ENCODE measurements at regions not wholly inside any gene's neighbourhood (a gene's known extent, or its start where the extent isn't known, plus 50 kb on each side); places are given as distances from the start of the nearest gene placed in this dataset.

DNA sequence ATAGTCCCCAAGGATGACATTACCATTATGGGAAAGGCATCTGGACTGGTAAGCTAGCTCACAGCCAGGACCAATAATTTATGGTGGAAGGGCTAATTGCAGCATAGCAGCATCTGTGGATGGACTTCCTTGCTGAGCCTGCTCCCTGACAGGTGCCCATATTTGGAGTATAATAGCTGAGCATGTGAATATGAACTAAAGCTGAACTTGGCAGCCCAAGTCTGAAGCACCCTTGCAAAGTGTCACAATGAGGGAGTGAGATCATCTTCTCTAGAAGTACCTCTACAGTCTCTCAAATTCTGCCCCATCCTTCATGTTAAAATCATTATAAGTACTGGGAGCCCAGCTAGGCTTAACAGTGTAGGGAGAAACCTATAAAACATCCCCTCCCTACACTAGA lies 128.2 kb upstream of the INPP4B start:
- DNase-seq: no peak

DNA sequence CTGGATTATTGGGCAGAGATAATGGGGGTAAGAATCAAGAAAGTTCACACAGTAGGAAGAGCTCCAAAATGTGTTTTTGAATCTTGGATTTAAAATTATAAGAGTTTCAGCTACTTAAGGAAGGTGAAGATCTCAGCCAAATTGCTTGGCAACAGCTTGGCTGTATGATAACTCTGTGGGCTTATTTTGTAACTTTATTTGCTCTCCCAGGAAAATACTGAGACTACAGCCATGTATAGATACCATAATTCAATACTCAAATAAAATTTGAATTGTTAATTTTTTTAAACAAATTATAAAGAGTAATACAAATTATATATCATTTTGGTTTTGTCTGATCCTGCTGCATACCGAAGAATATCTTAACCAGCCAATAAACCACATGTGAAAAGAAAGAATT lies 129.5 kb upstream of the INPP4B start:
- DNase-seq: no peak

DNA sequence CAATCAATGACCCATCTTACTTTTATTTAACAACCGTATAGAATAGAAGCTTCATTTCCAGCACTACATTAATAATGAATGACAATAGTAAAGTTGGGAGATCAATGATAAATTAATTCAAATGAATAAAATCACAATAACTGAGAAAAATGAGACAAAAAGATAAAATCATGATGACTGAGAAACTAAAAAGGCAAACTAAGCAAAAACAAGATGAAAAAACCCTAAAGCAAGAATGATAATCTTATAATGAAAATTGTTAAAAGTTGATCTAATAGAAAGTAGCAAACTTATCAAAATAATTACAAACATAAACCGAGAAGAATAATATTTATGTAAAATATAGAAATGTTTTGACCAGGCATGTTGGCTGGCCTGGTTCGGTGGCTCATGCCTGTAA lies 130.4 kb upstream of the INPP4B start:
- no peak for DNase-seq

DNA sequence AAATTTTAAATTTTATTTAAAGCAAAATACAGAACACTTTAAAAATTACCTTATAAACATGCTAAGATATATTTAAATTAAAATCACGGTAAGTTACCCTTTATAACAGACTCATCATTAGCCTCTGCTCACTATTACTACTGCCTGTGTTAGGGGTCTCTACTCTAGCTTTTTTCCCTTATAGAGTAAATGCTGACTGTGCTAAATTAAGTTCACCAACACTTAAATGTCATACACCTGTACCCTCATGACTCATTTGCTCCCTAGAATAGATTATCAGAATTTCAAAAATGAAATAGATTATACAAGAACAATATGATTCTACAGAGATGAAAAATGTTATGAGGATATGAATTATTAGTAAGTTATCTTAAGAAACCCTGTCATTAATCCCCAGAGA lies 131.1 kb upstream of the INPP4B start:
- no peak for DNase-seq

DNA sequence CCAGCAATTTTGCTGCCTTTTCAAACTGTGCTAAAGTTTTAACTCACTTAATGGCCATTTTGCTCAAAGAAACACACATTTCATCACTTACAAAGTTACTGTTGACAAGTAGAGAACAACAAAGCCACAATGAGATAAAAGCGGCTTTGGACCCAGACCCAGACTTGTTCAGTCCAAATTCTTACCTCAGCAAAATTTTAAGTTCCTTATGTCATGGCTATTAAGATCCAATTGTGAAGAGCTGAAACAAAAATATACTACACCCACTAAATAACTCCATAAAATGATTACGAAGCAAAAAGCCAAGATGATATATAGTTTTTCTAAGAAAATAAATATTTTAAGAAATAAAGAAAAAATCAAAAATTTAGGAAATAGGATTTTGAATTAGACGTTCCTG lies 137.0 kb upstream of the INPP4B start:
- DNase-seq: no peak

DNA sequence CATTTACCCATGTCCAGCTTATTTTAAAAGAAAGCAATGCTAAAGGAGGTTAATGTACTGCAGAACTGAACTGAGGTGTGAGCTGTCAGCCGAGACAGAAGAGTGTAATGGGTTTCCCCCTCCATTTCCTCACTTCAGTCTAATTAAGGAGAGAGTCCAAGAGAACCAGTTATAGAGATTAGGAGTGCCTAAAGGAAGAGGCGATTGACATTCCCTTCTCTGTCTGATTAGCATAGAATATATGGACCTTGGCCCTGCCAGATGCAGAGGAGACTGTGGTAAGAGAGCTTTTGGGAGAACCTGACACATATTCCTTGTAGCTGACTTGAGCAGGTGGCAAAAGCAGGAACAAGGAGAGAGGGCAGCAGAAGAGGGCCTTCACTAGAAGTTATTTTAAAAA lies 137.5 kb upstream of the INPP4B start:
- DNase-seq: no peak

DNA sequence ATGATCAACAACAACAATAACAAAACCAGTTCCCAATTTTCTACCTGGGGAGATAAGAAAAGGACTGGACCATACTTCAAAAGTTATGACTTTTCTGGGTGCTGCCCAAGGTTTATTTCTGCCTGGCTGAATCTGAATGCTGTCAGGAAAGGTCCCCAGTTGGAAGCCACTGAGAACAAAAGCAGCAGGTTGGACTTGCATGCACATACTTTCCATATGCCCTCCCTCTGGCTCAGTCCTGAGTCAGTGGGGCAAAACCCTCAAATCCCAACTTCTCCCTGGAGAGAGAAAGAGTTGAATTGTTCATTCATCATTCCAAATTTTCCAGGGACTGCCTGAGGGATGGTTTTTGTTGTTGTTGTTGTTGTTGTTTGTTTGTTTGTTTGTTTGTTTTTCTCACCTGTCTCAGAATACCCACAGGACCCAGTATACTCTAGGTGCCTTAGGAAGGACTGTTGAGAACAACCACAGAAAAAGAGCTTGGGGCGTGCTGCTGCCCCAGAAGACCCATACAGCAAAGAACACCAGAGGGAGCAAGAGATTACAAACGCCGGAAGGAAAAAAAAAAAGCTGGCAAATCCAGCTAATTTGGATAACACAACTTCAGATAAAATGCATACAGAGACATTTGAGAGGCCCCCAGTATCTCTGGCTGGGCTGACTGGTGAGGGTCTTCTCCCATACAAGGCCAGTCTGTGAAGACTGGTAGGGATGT lies 138.9 kb upstream of the INPP4B start:
- no peak for DNase-seq

DNA sequence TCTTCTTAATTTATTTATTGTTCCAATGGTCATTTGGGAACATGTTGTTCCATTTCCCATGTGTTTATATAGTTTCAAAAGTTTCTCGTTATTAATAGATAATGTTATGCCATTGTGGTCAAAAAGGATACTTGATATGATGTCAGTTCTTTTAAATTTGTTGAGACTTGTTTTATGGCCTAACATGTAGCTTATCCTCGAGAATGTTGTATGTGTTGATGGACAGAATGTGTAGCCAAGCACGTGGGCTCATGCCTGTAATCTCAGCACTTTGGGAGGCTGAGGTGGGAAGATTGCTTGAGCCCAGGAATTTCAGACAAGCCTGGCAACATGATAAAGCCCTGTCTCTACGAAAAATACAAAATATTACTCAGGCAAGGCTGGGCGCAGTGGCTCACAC lies 168.5 kb upstream of the USP38 start:
- DNase-seq: no peak

DNA sequence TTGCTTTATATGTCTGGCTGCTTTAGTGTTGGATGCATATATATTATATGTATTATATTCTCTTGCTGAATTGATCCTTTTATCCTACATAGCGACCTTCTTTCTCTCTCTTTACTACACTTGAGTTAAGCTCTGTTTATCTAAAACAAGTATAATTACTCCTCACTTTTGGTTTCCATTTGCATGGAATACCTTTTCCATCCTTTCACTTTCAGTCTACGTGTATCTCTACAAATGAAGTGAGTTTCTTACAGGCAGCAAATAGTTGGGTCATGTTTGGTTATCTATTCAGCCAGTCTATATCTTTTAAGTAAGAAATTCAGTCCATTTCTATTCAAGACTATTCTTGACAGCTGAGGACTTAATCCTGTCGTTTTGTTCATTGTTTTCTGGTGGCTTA lies 167.5 kb upstream of the USP38 start:
- no peak for DNase-seq

DNA sequence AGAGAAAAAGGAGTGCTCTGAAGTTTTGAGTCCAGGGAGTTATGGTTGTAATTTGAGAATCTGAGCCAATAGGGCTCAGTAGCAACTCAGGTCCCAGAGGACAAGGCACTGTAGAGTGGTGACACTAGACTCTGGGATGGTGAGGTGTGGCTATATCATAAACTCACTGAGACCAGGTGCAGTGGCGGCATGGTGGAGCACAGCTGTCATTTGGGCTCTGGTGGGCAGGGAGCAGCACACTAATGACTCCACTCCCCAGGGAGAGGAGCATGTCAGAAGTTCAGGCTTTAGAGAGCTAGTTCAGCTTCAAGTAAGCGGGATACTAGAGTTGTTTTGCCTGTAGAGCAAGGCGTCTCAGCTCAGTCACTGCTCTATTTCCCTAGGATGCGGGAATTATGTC lies 165.4 kb upstream of the USP38 start:
- no peak for DNase-seq

DNA sequence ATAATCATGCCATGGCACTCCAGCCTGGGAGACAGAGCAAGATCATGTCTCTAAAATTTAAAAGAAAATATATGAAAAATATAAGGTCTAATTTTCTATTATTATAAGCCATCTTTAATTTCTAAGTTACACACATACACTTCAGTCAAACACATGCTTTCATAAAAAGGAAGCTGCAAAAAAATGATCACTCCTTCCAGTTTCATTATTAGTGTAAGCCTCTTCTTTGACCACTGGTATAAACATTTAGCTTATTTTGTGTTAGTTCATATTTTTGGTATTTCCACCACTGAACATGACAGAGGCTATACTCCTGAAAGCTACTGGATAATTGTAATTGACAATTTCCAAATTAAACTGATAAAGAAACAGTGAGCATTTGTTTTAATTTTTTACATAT lies 163.3 kb upstream of the USP38 start:
- DNase-seq: peak; percentile 16

DNA sequence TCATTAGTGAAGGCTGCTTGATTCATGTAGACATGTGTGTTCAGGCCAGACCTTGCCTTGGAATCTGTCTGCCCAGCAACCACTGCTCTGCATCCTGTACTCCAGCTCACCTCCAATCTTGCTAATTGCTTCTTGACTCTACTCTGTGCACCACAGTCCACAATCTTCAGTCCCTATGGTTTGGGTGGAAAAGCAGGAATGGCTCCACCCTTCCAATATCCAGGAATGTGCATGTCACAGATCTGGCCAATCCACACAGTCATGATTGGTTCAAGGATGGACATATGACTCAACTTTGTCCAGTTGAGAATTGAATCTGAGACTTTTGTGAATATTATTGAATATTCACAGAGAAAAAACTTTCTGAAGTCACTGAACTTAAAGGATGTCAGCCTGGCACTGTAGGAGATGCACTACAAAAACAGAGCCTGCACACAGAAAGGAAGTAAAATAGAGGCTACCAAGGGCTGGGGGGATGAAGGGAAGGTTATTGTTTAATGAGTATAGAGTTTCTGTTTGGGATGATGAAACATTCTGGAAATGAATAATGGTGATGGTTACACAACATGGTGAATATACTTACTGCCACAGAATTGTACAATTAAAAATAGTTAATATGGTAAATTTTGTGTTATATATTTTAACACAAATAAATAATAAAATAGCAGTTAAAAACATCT lies 161.3 kb upstream of the USP38 start:
- DNase-seq: peak; percentile 39

DNA sequence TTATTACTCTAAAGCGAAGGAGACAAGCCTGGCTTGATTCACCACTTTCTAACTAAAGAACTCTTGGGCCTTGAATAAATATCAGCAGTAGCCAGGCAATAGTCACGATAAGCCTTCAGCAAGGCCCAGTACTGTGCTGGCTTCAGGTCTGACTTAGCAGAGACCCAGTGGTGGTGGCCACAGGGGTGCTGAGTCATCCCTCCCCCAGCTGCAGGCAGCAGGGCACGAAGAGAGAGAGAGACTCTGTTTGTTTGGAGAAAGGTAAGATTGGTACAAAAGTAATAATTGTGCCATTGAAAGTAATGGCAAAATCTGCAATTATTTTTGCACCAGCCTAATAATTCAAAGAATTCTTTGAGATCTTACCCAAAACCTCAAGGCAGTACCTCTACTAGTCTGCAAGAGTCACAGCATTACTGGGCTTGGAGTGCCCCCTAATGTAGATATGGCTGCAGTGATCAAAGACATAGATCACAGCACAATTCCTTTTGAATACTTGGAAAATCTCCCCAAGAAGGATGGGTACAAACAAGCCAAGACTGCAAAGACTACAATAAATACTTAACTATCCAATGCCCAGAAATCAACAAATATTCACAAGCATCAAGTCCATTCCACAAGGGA lies 159.5 kb upstream of the USP38 start:
- DNase-seq: peak; percentile 20

DNA sequence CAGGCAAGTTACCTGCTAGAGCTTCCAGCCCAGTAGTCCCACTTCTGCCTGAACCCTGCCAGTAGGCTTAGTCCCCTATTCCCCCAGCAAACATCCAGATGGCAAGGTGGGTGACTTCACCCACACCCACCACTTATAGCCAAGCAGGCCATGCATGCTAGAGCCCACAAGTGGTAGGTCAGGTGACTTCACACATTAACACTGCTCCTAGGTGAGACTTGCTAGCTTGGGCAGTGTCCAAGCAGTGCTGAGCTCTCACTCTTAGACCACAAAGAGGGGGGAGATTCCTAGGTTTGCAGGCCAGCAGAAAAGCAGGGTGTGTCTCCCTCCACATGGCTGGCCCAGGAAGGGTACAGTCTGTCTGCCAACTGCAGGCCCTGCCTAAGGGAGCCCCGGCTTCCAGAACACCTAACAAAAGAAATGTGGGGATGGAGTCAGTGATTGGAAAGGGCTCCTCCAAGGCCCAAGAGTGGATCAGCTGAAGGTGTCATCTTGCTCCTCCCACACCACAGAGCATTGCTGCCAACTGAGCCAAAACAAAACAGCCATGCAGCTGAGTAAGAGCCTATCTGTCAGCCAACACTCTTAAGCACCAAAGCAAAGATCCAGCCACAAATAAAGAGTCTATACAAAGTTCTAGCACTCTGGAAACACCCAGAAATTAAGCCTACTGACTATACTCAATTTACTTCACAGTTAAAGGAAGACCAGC lies 158.1 kb upstream of the USP38 start:
- DNase-seq: no peak

DNA sequence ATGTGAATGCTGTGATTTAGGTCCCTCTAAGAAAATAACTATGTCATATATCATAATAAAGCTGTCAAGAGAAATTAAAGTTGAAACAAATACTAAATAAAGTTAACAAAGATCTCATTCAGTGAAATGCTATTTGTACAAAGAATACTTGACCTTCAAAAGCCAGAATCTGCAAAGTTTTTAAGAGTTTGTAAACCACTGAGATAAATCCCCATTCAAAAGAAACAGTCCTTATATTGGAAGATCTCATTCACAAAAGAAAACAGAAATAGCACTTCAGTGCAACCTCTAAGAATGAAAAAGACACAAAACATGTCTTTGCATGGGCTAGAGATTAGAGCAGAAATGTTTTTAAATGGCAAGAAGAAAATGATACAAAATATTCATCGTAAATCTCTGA lies 149.1 kb upstream of the USP38 start:
- no peak for DNase-seq

DNA sequence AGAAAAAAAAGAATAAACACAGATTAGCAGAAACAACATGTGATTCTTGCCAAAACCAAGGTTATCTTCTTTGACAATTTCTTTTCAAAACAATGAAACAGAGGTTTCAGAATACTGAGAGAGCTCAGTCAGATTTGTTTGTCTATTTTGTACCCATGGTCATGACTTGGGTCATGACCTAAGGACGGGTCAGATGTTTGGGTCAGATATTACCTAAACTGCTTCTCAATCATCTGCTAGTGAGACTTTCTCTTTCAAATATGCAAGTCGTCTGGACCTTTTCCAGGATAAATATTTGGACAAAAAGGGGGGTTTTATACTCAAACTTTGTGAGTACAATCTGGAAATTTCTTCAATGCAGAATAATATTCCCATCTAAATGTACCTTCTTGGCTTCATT lies 148.3 kb upstream of the USP38 start:
- no peak for DNase-seq

DNA sequence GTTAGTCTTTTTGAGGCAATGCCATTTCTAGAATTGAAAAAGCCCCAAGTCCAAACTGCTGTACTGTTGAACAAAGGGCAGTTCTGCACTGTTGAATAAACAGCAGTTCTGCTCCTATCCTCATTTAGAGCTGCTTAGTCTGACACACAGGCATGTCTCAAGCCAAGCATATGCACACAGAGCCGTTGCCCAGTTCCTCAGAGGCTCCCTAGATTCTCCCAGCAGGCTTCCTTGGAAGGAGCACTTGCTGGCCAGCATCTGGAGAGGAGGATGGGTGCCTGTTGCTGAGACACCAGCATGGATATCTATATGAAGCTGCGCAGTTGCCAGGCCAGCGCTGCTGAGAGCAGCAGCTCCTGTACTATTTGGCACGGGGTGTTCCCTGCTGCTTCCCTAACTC lies 138.3 kb upstream of the USP38 start:
- no peak for DNase-seq

DNA sequence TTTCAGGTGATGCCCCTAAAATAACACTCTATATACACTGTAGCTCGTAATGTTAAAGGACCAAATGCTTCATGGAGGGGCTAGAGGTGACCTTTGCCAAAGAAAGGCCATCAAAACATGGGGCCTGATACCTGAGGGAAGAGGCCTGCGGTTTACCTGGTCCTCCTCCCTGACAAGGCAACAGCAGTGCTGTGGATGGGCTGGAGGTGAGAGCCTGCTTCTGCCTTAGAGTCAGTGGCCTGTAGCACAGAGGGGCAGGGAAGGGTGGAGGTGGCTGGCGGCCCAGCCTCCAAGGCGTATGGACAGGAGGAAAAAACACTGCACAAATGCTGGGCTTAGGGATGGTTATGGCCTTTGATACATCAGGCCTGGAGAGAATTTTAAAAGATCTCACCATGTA lies 137.8 kb upstream of the USP38 start:
- no peak for DNase-seq

DNA sequence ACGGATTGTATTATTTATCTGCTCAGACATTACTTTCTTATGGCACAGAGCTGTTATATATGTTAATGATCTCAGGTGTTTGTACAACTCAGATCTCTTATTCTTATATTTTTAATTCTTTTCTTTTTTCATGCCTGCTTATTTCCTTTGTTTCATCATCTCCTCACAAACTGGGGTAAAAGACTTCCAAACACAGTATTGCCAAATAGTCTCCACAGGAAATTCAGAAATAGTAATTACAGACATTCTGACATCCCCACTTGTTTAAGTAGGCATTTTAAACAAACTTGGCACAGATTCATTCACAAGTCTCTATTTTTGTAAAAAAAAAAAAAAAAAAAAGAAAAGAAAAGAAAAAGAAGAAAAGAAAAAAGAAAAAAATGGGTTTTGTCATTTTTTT lies 129.7 kb upstream of the USP38 start:
- DNase-seq: no peak

DNA sequence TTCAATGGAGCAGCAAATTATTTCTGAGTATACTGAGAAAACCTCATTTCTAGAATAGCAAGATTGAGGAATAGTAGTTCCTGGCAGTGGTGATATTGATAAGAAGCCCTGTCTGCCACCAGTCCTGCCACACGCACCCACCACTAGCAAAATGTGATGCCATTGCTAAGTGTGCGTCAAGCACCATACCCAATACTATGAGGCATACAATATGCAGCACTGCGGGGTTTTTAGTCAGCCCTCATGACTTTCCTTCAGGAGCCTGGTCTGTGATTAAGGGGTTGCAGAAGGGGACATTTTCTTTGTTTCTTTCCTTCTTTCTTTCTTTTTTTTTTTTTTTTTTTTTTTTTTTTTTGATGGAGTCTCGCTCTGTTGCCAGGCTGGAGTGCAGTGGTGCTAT lies 128.7 kb upstream of the USP38 start:
- DNase-seq: no peak

DNA sequence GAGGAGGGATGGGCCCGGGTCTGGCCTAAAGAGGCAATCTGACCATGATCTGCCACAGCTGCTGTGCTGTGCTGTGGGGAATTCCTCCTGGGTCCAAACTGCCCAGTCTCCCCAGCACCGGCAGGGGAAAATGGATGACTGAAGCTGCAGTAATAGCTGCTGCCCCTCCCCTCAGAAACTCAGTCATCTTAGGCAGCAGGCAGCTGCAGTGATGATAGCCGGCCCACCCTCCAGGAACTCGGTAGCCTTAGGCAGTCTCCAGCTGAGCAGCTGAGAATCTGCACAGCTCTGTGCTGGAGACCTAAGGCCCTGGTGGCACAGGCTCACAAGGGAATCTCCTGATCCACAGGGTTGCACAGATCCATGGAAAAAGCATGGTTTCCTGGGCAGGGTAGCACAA lies 113.4 kb upstream of the USP38 start:
- no peak for DNase-seq

DNA sequence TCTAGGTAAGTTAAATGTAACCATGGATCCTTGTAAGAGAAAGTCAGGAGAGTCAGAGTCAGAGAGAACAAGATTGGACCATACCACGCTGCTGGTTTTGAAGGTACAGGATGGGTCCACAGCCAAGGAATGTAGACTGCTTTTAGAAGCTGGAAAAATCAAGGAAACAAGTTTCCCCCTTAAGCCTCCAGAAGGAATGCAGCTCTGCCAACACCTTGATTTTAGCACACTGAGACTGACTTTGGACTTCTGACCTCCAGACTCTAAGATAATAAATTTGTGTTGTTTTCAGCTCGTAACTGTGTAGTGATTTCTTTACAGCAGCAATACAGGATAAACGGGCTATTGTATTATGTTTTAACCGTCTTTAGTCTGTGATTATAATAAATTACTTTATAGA lies 108.0 kb upstream of the USP38 start:
- DNase-seq: no peak

DNA sequence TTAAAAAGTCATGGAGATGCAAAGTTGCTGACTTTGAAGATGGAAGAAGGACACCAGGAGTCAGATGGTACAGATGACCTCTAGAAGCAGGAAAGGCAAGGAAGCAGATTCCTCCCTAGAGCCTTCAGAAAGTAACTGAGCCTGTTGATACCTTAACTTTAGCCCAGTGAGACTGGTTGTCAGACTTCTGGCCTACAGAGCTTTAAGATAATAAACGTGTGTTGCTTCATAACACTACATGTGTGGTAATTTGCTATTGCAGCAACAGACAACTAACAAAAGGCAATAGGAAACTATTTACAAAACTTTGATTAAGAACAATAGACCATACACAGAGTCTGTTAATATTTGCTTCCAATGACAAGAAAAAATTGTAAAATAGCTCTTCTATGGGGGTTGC lies 102.0 kb upstream of the USP38 start:
- DNase-seq: no peak
